SK-N-SH treated with all-trans-retinoic acid at 6 μM for 48 hours (cell line): ENCODE measurements at regions not wholly inside any gene's neighbourhood (a gene's known extent, or its start where the extent isn't known, plus 50 kb on each side); places are given as distances from the start of the nearest gene placed in this dataset.

ENCODE experiments used
- ATAC-seq: fragments of 200-7000 bp; cut with Tn5 transposase; 3 replicates; pipeline ENCODE4 v1.9.1; 2020; ENCODE audit warnings: mild to moderate bottlenecking, moderate library complexity
- ARNTL ChIP-seq: fragments of 450-650 bp; formaldehyde crosslinking; IDR thresholded peaks from 2 replicates; pipeline ENCODE4 v1.5.0; 2020; ENCODE audit warnings: low read depth, mild to moderate bottlenecking, moderate library complexity, borderline replicate concordance
- BACH2 ChIP-seq: fragments of 250-450 bp; sonication (Bioruptor Pico); IDR thresholded peaks from 2 replicates; pipeline ENCODE4 v1.9.0; 2021; ENCODE audit warnings: mild to moderate bottlenecking, borderline replicate concordance
- CSDC2 ChIP-seq: fragments of 250-450 bp; sonication (Bioruptor Pico); IDR thresholded peaks from 2 replicates; pipeline ENCODE4 v1.5.0; 2020; ENCODE audit warnings: mild to moderate bottlenecking, moderate library complexity
- CSRNP3 ChIP-seq: fragments of 250-450 bp; sonication (Bioruptor Pico); IDR thresholded peaks from 2 replicates; pipeline ENCODE4 v1.5.1; 2021; ENCODE audit warnings: mild to moderate bottlenecking, moderate library complexity
- ESRRG ChIP-seq: fragments of 250-450 bp; sonication (Bioruptor Pico); IDR thresholded peaks from 2 replicates; pipeline ENCODE4 v1.6.1; 2021; ENCODE audit warnings: mild to moderate bottlenecking
- GLIS3 ChIP-seq: fragments of 250-450 bp; sonication (Bioruptor Pico); IDR thresholded peaks from 2 replicates; pipeline ENCODE4 v1.5.0; 2020; ENCODE audit warnings: mild to moderate bottlenecking, moderate library complexity
- OSR1 ChIP-seq: fragments of 250-450 bp; sonication (Bioruptor Pico); IDR thresholded peaks from 2 replicates; pipeline ENCODE4 v1.8.0; 2022; ENCODE audit warnings: moderate library complexity, mild to moderate bottlenecking, inconsistent platforms
- PATZ1 ChIP-seq: fragments of 250-450 bp; sonication (Bioruptor Pico); IDR thresholded peaks from 2 replicates; pipeline ENCODE4 v1.8.0; 2020; ENCODE audit warnings: mild to moderate bottlenecking, moderate library complexity, borderline replicate concordance
- POU6F1 ChIP-seq: fragments of 250-450 bp; sonication (Bioruptor Pico); IDR thresholded peaks from 2 replicates; pipeline ENCODE4 v1.8.0; 2021; ENCODE audit warnings: low read depth, mild to moderate bottlenecking, moderate library complexity, borderline replicate concordance
- PPARA ChIP-seq: fragments of 250-450 bp; sonication (Bioruptor Pico); IDR thresholded peaks from 2 replicates; pipeline ENCODE4 v1.5.0; 2020; ENCODE audit warnings: mild to moderate bottlenecking, borderline replicate concordance
- RARB ChIP-seq: fragments of 250-450 bp; sonication (Bioruptor Pico); IDR thresholded peaks from 2 replicates; pipeline ENCODE4 v1.8.0; 2021; ENCODE audit warnings: mild to moderate bottlenecking, moderate library complexity
- SNAI2 ChIP-seq: fragments of 250-450 bp; sonication (Bioruptor Pico); IDR thresholded peaks from 2 replicates; pipeline ENCODE4 v1.5.0; 2020; ENCODE audit warnings: mild to moderate bottlenecking, moderate library complexity
- TCF4 ChIP-seq: fragments of 250-450 bp; sonication (Bioruptor Pico); IDR thresholded peaks from 2 replicates; pipeline ENCODE4 v1.8.0; 2021; ENCODE audit warnings: mild to moderate bottlenecking, moderate library complexity, borderline replicate concordance
- TOX ChIP-seq: fragments of 250-450 bp; sonication (Bioruptor Pico); IDR thresholded peaks from 2 replicates; pipeline ENCODE4 v1.8.0; 2021; ENCODE audit warnings: mild to moderate bottlenecking, moderate library complexity, borderline replicate concordance
- TSHZ2 ChIP-seq: fragments of 250-450 bp; sonication (Bioruptor Pico); IDR thresholded peaks from 2 replicates; pipeline ENCODE4 v1.5.0; 2020; ENCODE audit warnings: mild to moderate bottlenecking, moderate library complexity
- ZC3H10 ChIP-seq: fragments of 250-450 bp; sonication (Bioruptor Pico); IDR thresholded peaks from 2 replicates; pipeline ENCODE4 v1.5.1; 2021; ENCODE audit warnings: mild to moderate bottlenecking, moderate library complexity
- ZFP3 ChIP-seq: fragments of 250-450 bp; sonication (Bioruptor Pico); IDR thresholded peaks from 2 replicates; pipeline ENCODE4 v1.5.0; 2020; ENCODE audit warnings: mild to moderate bottlenecking, moderate library complexity
- ZFP30 ChIP-seq: fragments of 450-650 bp; formaldehyde crosslinking; IDR thresholded peaks from 2 replicates; pipeline ENCODE4 v1.5.0; 2022; ENCODE audit warnings: mild to moderate bottlenecking, moderate library complexity
- ZNF565 ChIP-seq: fragments of 450-650 bp; formaldehyde crosslinking; conservative IDR thresholded peaks from 2 replicates; pipeline ENCODE4 v1.5.0; 2020; ENCODE audit warnings: low read depth, mild to moderate bottlenecking, moderate library complexity
- ZNF70 ChIP-seq: fragments of 450-650 bp; formaldehyde crosslinking; IDR thresholded peaks from 2 replicates; pipeline ENCODE4 v1.5.0; 2020; ENCODE audit warnings: mild to moderate bottlenecking, moderate library complexity
- ZNF8 ChIP-seq: fragments of 450-650 bp; formaldehyde crosslinking; IDR thresholded peaks from 2 replicates; pipeline ENCODE4 v1.5.0; 2020; ENCODE audit warnings: mild to moderate bottlenecking, moderate library complexity

GRCh38 chr6:113616701-113617274, 240.4 kb upstream of the MARCKS start:
- no peak for ATAC-seq
- no peak for TF ChIP-seq ZC3H10
- no peak for TF ChIP-seq SNAI2 (CRISPR knock-in tag)
- no peak for TF ChIP-seq CSRNP3 (CRISPR knock-in tag)
- TF ChIP-seq RARB (CRISPR knock-in tag): no peak
- TF ChIP-seq ZFP30 (CRISPR knock-in tag): no peak
- no peak for TF ChIP-seq GLIS3 (CRISPR knock-in tag)
- TF ChIP-seq ZNF70 (CRISPR knock-in tag): no peak
- no peak for TF ChIP-seq CSDC2 (CRISPR knock-in tag)
- no peak for TF ChIP-seq TOX (CRISPR knock-in tag)
- TF ChIP-seq ZNF565 (CRISPR knock-in tag): no peak
- TF ChIP-seq OSR1 (CRISPR knock-in tag): no peak
- TF ChIP-seq PPARA (CRISPR knock-in tag): no peak

GRCh38 chr6:113619077-113619476, 238.1 kb upstream of the MARCKS start:
- TF ChIP-seq TCF4 (CRISPR knock-in tag) (no peak), ZFP30 (CRISPR knock-in tag) (no peak), POU6F1 (CRISPR knock-in tag) (no peak), ARNTL (CRISPR knock-in tag) (no peak), BACH2 (CRISPR knock-in tag) (no peak), ZFP3 (CRISPR knock-in tag) (no peak), TOX (CRISPR knock-in tag) (no peak), SNAI2 (CRISPR knock-in tag) (no peak), GLIS3 (CRISPR knock-in tag) (no peak), ZNF565 (CRISPR knock-in tag) (no peak), PPARA (CRISPR knock-in tag) (no peak), TSHZ2 (CRISPR knock-in tag) (no peak), PATZ1 (CRISPR knock-in tag) (no peak), ZNF8 (CRISPR knock-in tag) (no peak), ZC3H10 (no peak), OSR1 (CRISPR knock-in tag) (no peak), CSRNP3 (CRISPR knock-in tag) (no peak), ESRRG (CRISPR knock-in tag) (no peak), ZNF70 (CRISPR knock-in tag) (no peak), CSDC2 (CRISPR knock-in tag) (no peak)
- TF ChIP-seq, all 23 proteins: peak for 0
- ATAC-seq: no peak
